K562 (cell line): ENCODE measurements at regions not wholly inside any gene's neighbourhood (a gene's known extent, or its start where the extent isn't known, plus 50 kb on each side); places are given as distances from the start of the nearest gene placed in this dataset.

Experiments
- ATAC-seq: fragments of 200-7000 bp; cut with Tn5 transposase; 3 replicates; pipeline ENCODE4 v1.9.1; 2020; ENCODE audit warnings: moderate library complexity
- BruUV-seq: library from RNA; stranded (reverse); fragments of 400-500 nt; replicated peaks from 2 replicates; lab custom pipeline; 2021; lab: Mats Ljungman, UMichigan
- CTCF ChIA-PET: fragments of 300-600 bp; formaldehyde crosslinking; extraction: SDS; loops from one replicate; lab custom pipeline; 2021; ENCODE audit warnings: low intra/inter-chr PET ratio; lab: Yijun Ruan, JAX
- POLR2A ChIA-PET: fragments of 300-600, 350-650 bp; sonication (Branson Sonifier 250); formaldehyde crosslinking; extraction: SDS; loops from one replicate; lab custom pipeline; 2021; ENCODE audit warnings: antibody characterized with exemption, inconsistent platforms; lab: Yijun Ruan, JAX
- DNase-seq, 4 experiments: peaks; one replicate each; pipeline versions ENCODE4 v3.0.0 to v3.0.0-alpha.2; 2011 to 2018; ENCODE audit warnings: low spot score in 3 of 4, mixed read lengths in 3 of 4; ENCODE audit errors: extremely low read depth in 1 of 4
- FAIRE-seq: peaks from 2 replicates; lab custom pipeline; 2011; peaks lifted over from hg19 to GRCh38; lab: Jason Lieb, UNC
- H2AFZ ChIP-seq: 2 replicates; pipeline ENCODE4 v1.6.0; 2011; ENCODE audit warnings: low read depth, low read length, control low read depth, inconsistent platforms
- H3K27ac ChIP-seq: fragments of 200-600 bp; 3 replicates; pipeline ENCODE4 v1.8.0; 2011; ENCODE audit warnings: low read depth, mild to moderate bottlenecking, control low read depth, inconsistent platforms, low read length, moderate library complexity, mixed read lengths; ENCODE audit errors: extremely low read depth
- H3K27me3 ChIP-seq, 2 experiments: fragments of 300-600 bp in 1 of 2; 2 replicates in 1 of 2; 3 replicates in 1 of 2; pipeline versions ENCODE4 v1.6.0 to v1.8.0; 2011; ENCODE audit warnings: inconsistent platforms in 2 of 2, low read length in 2 of 2, mild to moderate bottlenecking in 1 of 2, mixed read lengths in 1 of 2, moderate library complexity in 1 of 2; ENCODE audit not compliant: control insufficient read depth in 2 of 2, insufficient read depth in 2 of 2
- H3K36me3 ChIP-seq: fragments of 300-600 bp; 3 replicates; pipeline ENCODE4 v1.8.0; 2011; ENCODE audit warnings: mild to moderate bottlenecking, low read length, inconsistent platforms; ENCODE audit not compliant: control insufficient read depth, insufficient read depth
- H3K4me1 ChIP-seq, 2 experiments: fragments of 200-600 bp in 1 of 2; replicated peaks in 1 of 2; 2 replicates in 1 of 2; 3 replicates in 1 of 2; pipeline versions ENCODE4 v1.5.1 to v1.8.0; 2011; ENCODE audit warnings: inconsistent platforms in 2 of 2, low read length in 2 of 2, mild to moderate bottlenecking in 1 of 2, mixed read lengths in 1 of 2, moderate library complexity in 1 of 2; ENCODE audit not compliant: control insufficient read depth in 2 of 2, insufficient read depth in 2 of 2
- H3K4me2 ChIP-seq: 2 replicates; pipeline ENCODE4 v1.6.1; 2011; ENCODE audit warnings: low read length, control low read depth, inconsistent platforms, mixed read lengths; ENCODE audit not compliant: insufficient read depth
- H3K4me3 ChIP-seq: fragments of 200-600 bp; sonication (generic), shearing (Covaris generic); 2 replicates; pipeline ENCODE4 v1.5.1; 2016; ENCODE audit warnings: control low read depth, inconsistent platforms
- H3K79me2 ChIP-seq: fragments of 200-600 bp; 3 replicates; pipeline ENCODE4 v1.8.0; 2011; ENCODE audit warnings: low read length, inconsistent platforms; ENCODE audit not compliant: control insufficient read depth, insufficient read depth
- H3K9ac ChIP-seq, 2 experiments: 2 replicates each; pipeline versions ENCODE4 v1.6.0 to v1.6.1; 2011; ENCODE audit warnings: low read depth in 2 of 2, low read length in 2 of 2, control low read depth in 1 of 2, inconsistent platforms in 1 of 2, mild to moderate bottlenecking in 1 of 2, mixed read lengths in 1 of 2; ENCODE audit not compliant: insufficient read depth in 1 of 2
- H3K9me1 ChIP-seq: one replicate; pipeline ENCODE4 v1.6.0; 2011; ENCODE audit warnings: inconsistent platforms, mild to moderate bottlenecking, low read length, moderate library complexity; ENCODE audit not compliant: control insufficient read depth, insufficient read depth
- H3K9me3 ChIP-seq: replicated peaks from 2 replicates; pipeline ENCODE4 v1.5.1; 2011; ENCODE audit warnings: low read depth, low read length, inconsistent platforms; ENCODE audit not compliant: control insufficient read depth, insufficient read depth
- H4K20me1 ChIP-seq: replicated peaks from 2 replicates; pipeline ENCODE4 v1.6.1; 2011; ENCODE audit warnings: low read length, inconsistent platforms, mixed read lengths; ENCODE audit not compliant: control insufficient read depth, insufficient read depth
- BHLHE40 ChIP-seq: IDR thresholded peaks from 2 replicates; pipeline ENCODE4 v1.6.1; 2011; ENCODE audit warnings: low read length, improper control_type of control experiment
- DACH1 ChIP-seq: fragments of 450-650 bp; IDR thresholded peaks from 2 replicates; pipeline ENCODE4 v1.6.1; 2018; ENCODE audit not compliant: partially characterized antibody
- EP400 ChIP-seq: fragments of 450-650 bp; IDR thresholded peaks from 2 replicates; pipeline ENCODE4 v1.6.1; 2017; ENCODE audit warnings: antibody characterized with exemption, mild to moderate bottlenecking, moderate library complexity
- FOXK1 ChIP-seq: sonication (generic); formaldehyde crosslinking; IDR thresholded peaks from 2 replicates; pipeline ENCODE4 v1.8.0; 2022; ENCODE audit warnings: missing genetic modification reagents, mild to moderate bottlenecking, borderline replicate concordance
- FOXM1 ChIP-seq, 2 experiments: fragments of 450-650 bp in 1 of 2; sonication (generic) in 1 of 2; formaldehyde crosslinking in 1 of 2; IDR thresholded peaks; 2 replicates each; pipeline versions ENCODE4 v1.6.1 to v1.9.0; 2017 to 2022; ENCODE audit warnings: low read depth in 2 of 2, mild to moderate bottlenecking in 2 of 2, missing genetic modification reagents in 1 of 2, moderate library complexity in 1 of 2
- HOXB6 ChIP-seq: fragments of 250-450 bp; sonication (Bioruptor Pico); IDR thresholded peaks from 2 replicates; pipeline ENCODE4 v1.5.1; 2022; ENCODE audit warnings: mild to moderate bottlenecking, borderline replicate concordance
- PTTG1 ChIP-seq: fragments of 450-650 bp; IDR thresholded peaks from 2 replicates; pipeline ENCODE4 v1.6.1; 2016; ENCODE audit warnings: low read depth, mild to moderate bottlenecking, missing genetic modification characterization, missing compliant biosample characterization
- RFX7 ChIP-seq: fragments of 250-450 bp; sonication (Bioruptor Pico); IDR thresholded peaks from 2 replicates; pipeline ENCODE4 v1.5.1; 2021; ENCODE audit warnings: mild to moderate bottlenecking
- ZNF354B ChIP-seq: fragments of 250-450 bp; sonication (Bioruptor Pico); IDR thresholded peaks from 2 replicates; pipeline ENCODE4 v1.4.0; 2020
- ZNF696 ChIP-seq: fragments of 250-450 bp; sonication (Bioruptor Pico); conservative IDR thresholded peaks from 2 replicates; pipeline ENCODE4 v1.4.0; 2020; ENCODE audit warnings: mild to moderate bottlenecking, moderate library complexity
- ZNF707 ChIP-seq: fragments of 250-450 bp; sonication (Bioruptor Pico); conservative IDR thresholded peaks from 2 replicates; pipeline ENCODE4 v1.8.0; 2022; ENCODE audit warnings: inconsistent platforms, mild to moderate bottlenecking, moderate library complexity
- WGBS: fragments of 100-300 bp; shearing (Covaris generic); methylation state at CpG from one replicate; pipeline ENCODE4 v1.1.6; 2016; ENCODE audit warnings: low coverage, mixed read lengths; ENCODE audit not compliant: insufficient coverage; ENCODE audit errors: missing lambda C conversion rate; 5-methylcytosine and 5-hydroxymethylcytosine counted together
- in situ Hi-C: fragments of 300-500 bp; cut with MboI; formaldehyde crosslinking; loops from 4 replicates; pipeline ENCODE4 v1.15.0; 2018; ENCODE audit warnings: inconsistent platforms, mixed read lengths
- intact Hi-C: fragments of 100-400 bp; cut with micrococcal nuclease; formaldehyde crosslinking; loops from 2 replicates; pipeline ENCODE4 v1.14.2; 2022
- TF ChIP-seq, protein P1 (sequence below), 3 experiments: IDR thresholded peaks in 2 of 3; conservative IDR thresholded peaks in 1 of 3; 2 replicates each; pipeline ENCODE4 v1.5.1; 2011 to 2012; ENCODE audit warnings: low read length in 3 of 3, mild to moderate bottlenecking in 3 of 3, control low read depth in 2 of 3, improper control_type of control experiment in 1 of 3, inconsistent platforms in 1 of 3, low read depth in 1 of 3, mixed read lengths in 1 of 3, moderate library complexity in 1 of 3; ENCODE audit not compliant: insufficient read depth in 2 of 3
- TF ChIP-seq, protein P2 (sequence below): fragments of 250-450 bp; sonication (Bioruptor Pico); IDR thresholded peaks from 2 replicates; pipeline ENCODE4 v1.8.0; 2022; ENCODE audit warnings: inconsistent platforms, mild to moderate bottlenecking, moderate library complexity, borderline replicate concordance
- TF ChIP-seq, protein P3 (sequence below): fragments of 250-450 bp; sonication (Bioruptor Pico); IDR thresholded peaks from 2 replicates; pipeline ENCODE4 v1.8.0; 2021; ENCODE audit warnings: mild to moderate bottlenecking, moderate library complexity
- TF ChIP-seq, protein P4 (sequence below), 2 experiments: fragments of 150-350 bp in 1 of 2; IDR thresholded peaks; 2 replicates each; pipeline ENCODE4 v1.6.1; 2012 to 2016; ENCODE audit warnings: low read depth in 2 of 2, low read length in 2 of 2, mild to moderate bottlenecking in 1 of 2, moderate library complexity in 1 of 2

DNA sequence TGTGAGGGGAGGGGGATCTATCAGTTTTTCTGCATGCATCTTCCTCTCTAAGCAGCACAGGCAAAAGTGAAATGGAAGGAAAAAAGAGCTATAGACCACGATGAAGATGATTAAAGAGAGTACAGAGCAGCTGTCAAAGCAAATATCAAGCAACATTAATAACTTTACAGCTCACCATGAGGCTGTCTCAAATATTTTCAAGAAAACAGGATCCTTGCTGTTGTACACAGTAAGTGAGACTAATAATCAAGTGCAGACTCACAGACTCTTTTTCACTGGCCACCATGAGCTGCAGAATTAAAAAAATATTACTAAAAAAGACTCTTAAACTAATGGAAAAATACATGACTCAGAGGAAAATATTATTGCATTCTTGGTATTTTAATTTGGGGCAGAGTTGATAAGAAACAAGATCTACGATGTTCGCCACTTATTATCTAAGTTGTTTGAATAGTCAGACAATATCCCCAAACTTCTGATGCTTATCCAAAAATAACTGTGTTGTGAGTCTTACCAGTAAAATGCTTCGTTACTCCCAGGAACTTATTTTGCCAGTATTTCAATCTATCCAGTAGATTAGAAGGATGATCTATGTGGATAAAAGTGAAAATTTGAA is 817.5 kb upstream of the ALCAM start:
- H3K9ac ChIP-seq, result no peak overlapping the region
- no peaks in the 10 kb centered on the region for H4K20me1 ChIP-seq
- H3K4me3 ChIP-seq, result no peak overlapping the region
- intact Hi-C loops, result no loop called here
- no peaks in the 10 kb centered on the region for H3K9me3 ChIP-seq
- whole genome bisulfite sequencing, result 0% methylated on average over 4 of the region's 4 CpGs
- no peaks in the 10 kb centered on the region for H3K27me3 ChIP-seq
- no peaks in the 10 kb centered on the region for H3K4me1 ChIP-seq
- H3K36me3 ChIP-seq, result no peaks in the 10 kb centered on the region
- H3K79me2 ChIP-seq, result no peaks in the 10 kb centered on the region
- ChIA-PET POLR2A (no interaction called here), CTCF (no interaction called here)
- DNase-seq, result no peak
- no peaks in the 10 kb centered on the region for H3K9me1 ChIP-seq
- in situ Hi-C loops, result no loop called here
- H3K4me2 ChIP-seq, result no peak overlapping the region
- H2AFZ ChIP-seq, result no peak overlapping the region
- no peak for ATAC-seq
- no TSS peak for BruUV-seq
- no peak overlapping the region for H3K27ac ChIP-seq
- no peak for FAIRE-seq
- TF ChIP-seq DACH1 (no peak), FOXM1 (IDR thresholded peaks at IDR 0.05; ENCODE audit: low read depth) (no peak), FOXM1 (CRISPR knock-in tag; IDR thresholded peaks at IDR 0.05; ENCODE audit: low read depth) (no peak), HOXB6 (CRISPR knock-in tag) (no peak), ZNF354B (CRISPR knock-in tag) (no peak), BHLHE40 (no peak), RFX7 (CRISPR knock-in tag) (no peak), FOXK1 (CRISPR knock-in tag) (no peak), ZNF707 (CRISPR knock-in tag) (no peak), PTTG1 (tag) (no peak), ZNF696 (CRISPR knock-in tag) (no peak), EP400 (no peak)
- TF ChIP-seq, protein P1, sequence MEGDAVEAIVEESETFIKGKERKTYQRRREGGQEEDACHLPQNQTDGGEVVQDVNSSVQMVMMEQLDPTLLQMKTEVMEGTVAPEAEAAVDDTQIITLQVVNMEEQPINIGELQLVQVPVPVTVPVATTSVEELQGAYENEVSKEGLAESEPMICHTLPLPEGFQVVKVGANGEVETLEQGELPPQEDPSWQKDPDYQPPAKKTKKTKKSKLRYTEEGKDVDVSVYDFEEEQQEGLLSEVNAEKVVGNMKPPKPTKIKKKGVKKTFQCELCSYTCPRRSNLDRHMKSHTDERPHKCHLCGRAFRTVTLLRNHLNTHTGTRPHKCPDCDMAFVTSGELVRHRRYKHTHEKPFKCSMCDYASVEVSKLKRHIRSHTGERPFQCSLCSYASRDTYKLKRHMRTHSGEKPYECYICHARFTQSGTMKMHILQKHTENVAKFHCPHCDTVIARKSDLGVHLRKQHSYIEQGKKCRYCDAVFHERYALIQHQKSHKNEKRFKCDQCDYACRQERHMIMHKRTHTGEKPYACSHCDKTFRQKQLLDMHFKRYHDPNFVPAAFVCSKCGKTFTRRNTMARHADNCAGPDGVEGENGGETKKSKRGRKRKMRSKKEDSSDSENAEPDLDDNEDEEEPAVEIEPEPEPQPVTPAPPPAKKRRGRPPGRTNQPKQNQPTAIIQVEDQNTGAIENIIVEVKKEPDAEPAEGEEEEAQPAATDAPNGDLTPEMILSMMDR (IDR thresholded peaks at IDR 0.05 in 2 of 3, conservative IDR thresholded peaks at IDR 0.05 in 1 of 3; ENCODE audit: insufficient read depth in 2 of 3, low read depth in 1 of 3, low read length in 3 of 3), result no peak
- TF ChIP-seq, protein P2, sequence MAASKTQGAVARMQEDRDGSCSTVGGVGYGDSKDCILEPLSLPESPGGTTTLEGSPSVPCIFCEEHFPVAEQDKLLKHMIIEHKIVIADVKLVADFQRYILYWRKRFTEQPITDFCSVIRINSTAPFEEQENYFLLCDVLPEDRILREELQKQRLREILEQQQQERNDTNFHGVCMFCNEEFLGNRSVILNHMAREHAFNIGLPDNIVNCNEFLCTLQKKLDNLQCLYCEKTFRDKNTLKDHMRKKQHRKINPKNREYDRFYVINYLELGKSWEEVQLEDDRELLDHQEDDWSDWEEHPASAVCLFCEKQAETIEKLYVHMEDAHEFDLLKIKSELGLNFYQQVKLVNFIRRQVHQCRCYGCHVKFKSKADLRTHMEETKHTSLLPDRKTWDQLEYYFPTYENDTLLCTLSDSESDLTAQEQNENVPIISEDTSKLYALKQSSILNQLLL (CRISPR knock-in tag), result no peak
- TF ChIP-seq, protein P3, sequence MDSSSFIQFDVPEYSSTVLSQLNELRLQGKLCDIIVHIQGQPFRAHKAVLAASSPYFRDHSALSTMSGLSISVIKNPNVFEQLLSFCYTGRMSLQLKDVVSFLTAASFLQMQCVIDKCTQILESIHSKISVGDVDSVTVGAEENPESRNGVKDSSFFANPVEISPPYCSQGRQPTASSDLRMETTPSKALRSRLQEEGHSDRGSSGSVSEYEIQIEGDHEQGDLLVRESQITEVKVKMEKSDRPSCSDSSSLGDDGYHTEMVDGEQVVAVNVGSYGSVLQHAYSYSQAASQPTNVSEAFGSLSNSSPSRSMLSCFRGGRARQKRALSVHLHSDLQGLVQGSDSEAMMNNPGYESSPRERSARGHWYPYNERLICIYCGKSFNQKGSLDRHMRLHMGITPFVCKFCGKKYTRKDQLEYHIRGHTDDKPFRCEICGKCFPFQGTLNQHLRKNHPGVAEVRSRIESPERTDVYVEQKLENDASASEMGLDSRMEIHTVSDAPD, result no peak
- TF ChIP-seq, protein P4, sequence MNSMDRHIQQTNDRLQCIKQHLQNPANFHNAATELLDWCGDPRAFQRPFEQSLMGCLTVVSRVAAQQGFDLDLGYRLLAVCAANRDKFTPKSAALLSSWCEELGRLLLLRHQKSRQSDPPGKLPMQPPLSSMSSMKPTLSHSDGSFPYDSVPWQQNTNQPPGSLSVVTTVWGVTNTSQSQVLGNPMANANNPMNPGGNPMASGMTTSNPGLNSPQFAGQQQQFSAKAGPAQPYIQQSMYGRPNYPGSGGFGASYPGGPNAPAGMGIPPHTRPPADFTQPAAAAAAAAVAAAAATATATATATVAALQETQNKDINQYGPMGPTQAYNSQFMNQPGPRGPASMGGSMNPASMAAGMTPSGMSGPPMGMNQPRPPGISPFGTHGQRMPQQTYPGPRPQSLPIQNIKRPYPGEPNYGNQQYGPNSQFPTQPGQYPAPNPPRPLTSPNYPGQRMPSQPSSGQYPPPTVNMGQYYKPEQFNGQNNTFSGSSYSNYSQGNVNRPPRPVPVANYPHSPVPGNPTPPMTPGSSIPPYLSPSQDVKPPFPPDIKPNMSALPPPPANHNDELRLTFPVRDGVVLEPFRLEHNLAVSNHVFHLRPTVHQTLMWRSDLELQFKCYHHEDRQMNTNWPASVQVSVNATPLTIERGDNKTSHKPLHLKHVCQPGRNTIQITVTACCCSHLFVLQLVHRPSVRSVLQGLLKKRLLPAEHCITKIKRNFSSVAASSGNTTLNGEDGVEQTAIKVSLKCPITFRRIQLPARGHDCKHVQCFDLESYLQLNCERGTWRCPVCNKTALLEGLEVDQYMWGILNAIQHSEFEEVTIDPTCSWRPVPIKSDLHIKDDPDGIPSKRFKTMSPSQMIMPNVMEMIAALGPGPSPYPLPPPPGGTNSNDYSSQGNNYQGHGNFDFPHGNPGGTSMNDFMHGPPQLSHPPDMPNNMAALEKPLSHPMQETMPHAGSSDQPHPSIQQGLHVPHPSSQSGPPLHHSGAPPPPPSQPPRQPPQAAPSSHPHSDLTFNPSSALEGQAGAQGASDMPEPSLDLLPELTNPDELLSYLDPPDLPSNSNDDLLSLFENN (IDR thresholded peaks at IDR 0.05; ENCODE audit: low read depth in 2 of 2, low read length in 2 of 2), result no peak
